ENCODE measurements at regions not wholly inside any gene's neighbourhood (a gene's known extent, or its start where the extent isn't known, plus 50 kb on each side); places are given as distances from the start of the nearest gene placed in this dataset.
A peak's percentile ranks its signal among the peaks of the same experiment; 100 is the strongest.

- Histone ChIP-seq H3K27ac (ENCODE audit: low read depth, low read length) (no peak overlapping the region), H3K27me3 (ENCODE audit: control insufficient read depth in 2 of 2, insufficient read depth in 2 of 2, low read length in 2 of 2) (no peaks in the 10 kb centered on the region), H3K4me3 (ENCODE audit: low read length) (no peak overlapping the region), H3K36me3 (ENCODE audit: control insufficient read depth in 2 of 3, insufficient read depth in 3 of 3, low read length in 3 of 3) (no peaks in the 10 kb centered on the region), H3K9me3 (ENCODE audit: control insufficient read depth in 2 of 3, low read length in 3 of 3) (no peaks in the 10 kb centered on the region), H3K4me1 (ENCODE audit: control insufficient read depth in 2 of 2, insufficient read depth in 2 of 2, low read length in 2 of 2) (no peaks in the 10 kb centered on the region)
- CTCF ChIA-PET: no interaction called here
- ATAC-seq (no peak), DNase-seq (no peak)
- Mint-ChIP-seq H3K4me1 (no peaks in the 10 kb centered on the region), H3K27ac (no peak overlapping the region), H3K27me3 (peaks cover 0 to 8% (median 0%) of the 10 kb centered on the region in 5 donors), H3K36me3 (no peaks in the 10 kb centered on the region), H3K4me3 (no peak overlapping the region), H3K9me3 (peaks cover 0 to 4% (median 0%) of the 10 kb centered on the region in 11 donors)
- intact Hi-C loops (cut with micrococcal nuclease): no loop called here
- POLR2A ChIA-PET: no interaction called here
Observed at GRCh38 chr3:182349951-182350517, 443.3 kb upstream of the ATP11B start.

DNA sequence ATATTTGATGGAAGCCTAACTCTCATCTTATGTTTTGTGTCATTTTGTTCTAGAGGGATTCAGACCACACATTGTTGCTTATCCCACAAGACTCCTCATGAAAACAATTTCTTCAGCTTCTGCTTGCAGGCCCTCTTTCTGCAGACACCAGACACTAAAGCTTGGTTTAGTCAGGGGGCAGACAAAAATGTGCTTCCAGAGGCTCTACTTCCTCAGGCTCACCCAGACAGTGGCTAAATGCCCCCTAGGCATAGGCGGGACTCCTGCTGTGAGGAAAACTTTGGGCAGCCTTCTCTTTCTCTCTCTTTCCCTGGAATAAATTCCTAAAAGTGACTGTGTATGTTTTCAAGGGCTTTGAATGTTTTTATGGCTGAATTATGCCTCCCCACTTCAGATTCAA, 435.4 kb upstream of the ATP11B start:
- H3K4me3 ChIP-seq (ENCODE audit: low read length): no peak overlapping the region
- DNase-seq: no peak
- ChIA-PET POLR2A (no interaction called here), CTCF (no interaction called here)
- H3K4me1 Mint-ChIP-seq: no peaks in the 10 kb centered on the region
- no peak overlapping the region for H3K27ac Mint-ChIP-seq
- H3K9me3 Mint-ChIP-seq: peaks cover 0 to 10% (median 0%) of the 10 kb centered on the region in 11 donors
- H3K27me3 Mint-ChIP-seq: peaks cover 0 to 4% (median 0%) of the 10 kb centered on the region in 5 donors
- H3K9me3 ChIP-seq (ENCODE audit: control insufficient read depth in 2 of 3, low read length in 3 of 3): no peaks in the 10 kb centered on the region
- ATAC-seq: no peak
- no peaks in the 10 kb centered on the region for H3K36me3 ChIP-seq (ENCODE audit: control insufficient read depth in 2 of 3, insufficient read depth in 3 of 3, low read length in 3 of 3)
- no peaks in the 10 kb centered on the region for H3K27me3 ChIP-seq (ENCODE audit: control insufficient read depth in 2 of 2, insufficient read depth in 2 of 2, low read length in 2 of 2)
- no peaks in the 10 kb centered on the region for H3K4me1 ChIP-seq (ENCODE audit: control insufficient read depth in 2 of 2, insufficient read depth in 2 of 2, low read length in 2 of 2)
- H3K27ac ChIP-seq (ENCODE audit: low read depth, low read length): no peak overlapping the region
- H3K4me3 Mint-ChIP-seq: no peak overlapping the region
- intact Hi-C loops (cut with micrococcal nuclease): no loop called here
- no peaks in the 10 kb centered on the region for H3K36me3 Mint-ChIP-seq

GRCh38 chr3:182364323-182364722, 429.0 kb upstream of the ATP11B start:
- ATAC-seq (no peak), DNase-seq (no peak)
- Histone ChIP-seq H3K27ac (ENCODE audit: low read depth, low read length) (no peak overlapping the region), H3K27me3 (ENCODE audit: control insufficient read depth in 2 of 2, insufficient read depth in 2 of 2, low read length in 2 of 2) (no peaks in the 10 kb centered on the region), H3K4me1 (ENCODE audit: control insufficient read depth in 2 of 2, insufficient read depth in 2 of 2, low read length in 2 of 2) (no peaks in the 10 kb centered on the region), H3K4me3 (ENCODE audit: low read length) (no peak overlapping the region), H3K36me3 (ENCODE audit: control insufficient read depth in 2 of 3, insufficient read depth in 3 of 3, low read length in 3 of 3) (no peaks in the 10 kb centered on the region), H3K9me3 (ENCODE audit: control insufficient read depth in 2 of 3, low read length in 3 of 3) (no peaks in the 10 kb centered on the region)
- H3K4me1 Mint-ChIP-seq: no peaks in the 10 kb centered on the region
- H3K36me3 Mint-ChIP-seq: no peaks in the 10 kb centered on the region
- H3K9me3 Mint-ChIP-seq: peaks cover 0 to 12% (median 2%) of the 10 kb centered on the region in 11 donors
- ChIA-PET CTCF (interaction anchor here (0.8 kb wide), 1 partner anchor 323 kb away, joined by 3 read pairs; no protein-coding TSS in a partner anchor), POLR2A (no interaction called here)
- H3K4me3 Mint-ChIP-seq: no peak overlapping the region
- no peaks in the 10 kb centered on the region for H3K27me3 Mint-ChIP-seq
- intact Hi-C loops (cut with micrococcal nuclease): no loop called here
- no peak overlapping the region for H3K27ac Mint-ChIP-seq

DNA sequence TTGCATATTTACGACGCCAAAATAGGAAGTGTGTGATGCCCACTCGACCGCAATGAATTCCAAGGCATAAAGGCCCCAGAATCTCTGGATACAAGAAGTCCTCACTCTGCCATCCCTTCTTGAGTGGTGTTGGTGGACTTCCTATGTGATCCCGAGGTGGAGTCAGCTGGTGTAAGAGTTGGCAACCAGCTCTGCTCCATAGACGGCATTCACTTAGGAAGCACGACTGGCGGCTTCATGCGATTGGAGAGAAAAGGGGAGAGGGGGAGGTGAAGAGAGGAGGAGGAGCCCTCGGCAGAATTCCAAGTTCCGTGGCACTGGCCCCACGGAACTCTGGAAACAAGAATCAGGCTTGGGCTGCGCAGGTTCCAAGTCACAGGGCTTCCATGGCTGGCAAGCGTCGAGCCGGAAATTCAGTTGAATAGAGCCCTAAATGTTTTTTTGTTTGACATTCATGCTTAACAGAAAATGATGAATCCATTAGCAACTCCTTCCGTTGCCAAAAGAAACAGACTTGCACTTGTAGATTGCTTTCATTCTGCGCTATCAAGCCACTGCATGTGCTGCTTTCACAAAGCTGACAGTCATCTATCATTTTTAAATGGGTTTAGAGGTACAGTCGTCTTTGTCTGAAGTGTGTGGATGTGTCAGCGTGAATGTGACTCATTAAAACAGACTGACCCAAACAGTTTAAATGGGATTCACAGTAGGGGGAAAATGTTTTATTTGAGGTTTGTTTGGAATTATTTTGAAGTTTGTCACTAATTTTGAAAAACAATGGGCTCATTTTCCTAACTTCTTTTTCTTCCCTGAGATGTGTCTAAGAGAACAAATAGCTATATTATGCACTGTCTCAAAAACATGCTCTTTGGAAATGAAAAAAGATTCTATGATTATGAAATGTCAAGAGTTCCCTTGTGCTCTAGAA, 428.3 kb upstream of the ATP11B start:
- no peaks in the 10 kb centered on the region for H3K4me1 ChIP-seq (ENCODE audit: control insufficient read depth in 2 of 2, insufficient read depth in 2 of 2, low read length in 2 of 2)
- Mint-ChIP-seq H3K27ac (peak overlapping the region in 1 of 9 donors; percentile 63), H3K27me3 (no peaks in the 10 kb centered on the region), H3K9me3 (peaks cover 0 to 12% (median 2%) of the 10 kb centered on the region in 11 donors), H3K4me1 (no peaks in the 10 kb centered on the region), H3K4me3 (no peak overlapping the region), H3K36me3 (no peaks in the 10 kb centered on the region)
- ATAC-seq: no peak
- intact Hi-C loops (cut with micrococcal nuclease): no loop called here
- ChIA-PET POLR2A (no interaction called here), CTCF (no interaction called here)
- H3K36me3 ChIP-seq (ENCODE audit: control insufficient read depth in 2 of 3, insufficient read depth in 3 of 3, low read length in 3 of 3): no peaks in the 10 kb centered on the region
- H3K9me3 ChIP-seq (ENCODE audit: control insufficient read depth in 2 of 3, low read length in 3 of 3): no peaks in the 10 kb centered on the region
- no peak overlapping the region for H3K27ac ChIP-seq (ENCODE audit: low read depth, low read length)
- no peaks in the 10 kb centered on the region for H3K27me3 ChIP-seq (ENCODE audit: control insufficient read depth in 2 of 2, insufficient read depth in 2 of 2, low read length in 2 of 2)
- DNase-seq: no peak
- H3K4me3 ChIP-seq (ENCODE audit: low read length): no peak overlapping the region

GRCh38 chr3:182366746-182367145, 426.6 kb upstream of the ATP11B start:
- ChIA-PET CTCF (no interaction called here), POLR2A (no interaction called here)
- intact Hi-C loops (cut with micrococcal nuclease): no loop called here
- H3K27ac ChIP-seq (ENCODE audit: low read depth, low read length): no peak overlapping the region
- Mint-ChIP-seq H3K9me3 (peaks cover 0 to 11% (median 2%) of the 10 kb centered on the region in 11 donors), H3K4me3 (no peak overlapping the region), H3K4me1 (no peaks in the 10 kb centered on the region), H3K27me3 (no peaks in the 10 kb centered on the region), H3K36me3 (no peaks in the 10 kb centered on the region), H3K27ac (no peak overlapping the region)
- H3K4me3 ChIP-seq (ENCODE audit: low read length): no peak overlapping the region
- H3K27me3 ChIP-seq (ENCODE audit: control insufficient read depth in 2 of 2, insufficient read depth in 2 of 2, low read length in 2 of 2): no peaks in the 10 kb centered on the region
- ATAC-seq (no peak), DNase-seq (no peak)
- H3K36me3 ChIP-seq (ENCODE audit: control insufficient read depth in 2 of 3, insufficient read depth in 3 of 3, low read length in 3 of 3): no peaks in the 10 kb centered on the region
- no peaks in the 10 kb centered on the region for H3K9me3 ChIP-seq (ENCODE audit: control insufficient read depth in 2 of 3, low read length in 3 of 3)
- no peaks in the 10 kb centered on the region for H3K4me1 ChIP-seq (ENCODE audit: control insufficient read depth in 2 of 2, insufficient read depth in 2 of 2, low read length in 2 of 2)

DNA sequence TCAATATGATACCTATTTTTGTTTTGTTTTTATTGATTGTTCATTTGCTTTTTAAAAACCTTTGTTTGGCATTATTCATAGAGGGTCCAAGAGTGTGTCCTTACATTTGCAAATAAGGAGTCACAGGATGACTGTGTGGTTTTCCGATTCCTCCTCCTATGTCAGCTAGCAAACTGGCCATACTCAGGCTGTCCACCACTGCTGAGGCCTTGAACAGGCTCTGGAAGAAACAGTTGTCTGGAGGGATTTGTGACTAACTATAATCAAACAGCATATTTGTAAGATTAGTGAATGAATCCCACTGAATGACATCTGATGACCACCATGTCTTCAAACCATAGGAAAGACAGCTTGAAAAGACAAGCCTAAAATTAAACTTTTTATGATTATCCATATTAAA, 423.4 kb upstream of the ATP11B start:
- intact Hi-C loops (cut with micrococcal nuclease): no loop called here
- Mint-ChIP-seq H3K27me3 (peaks cover 0 to 3% (median 0%) of the 10 kb centered on the region in 5 donors), H3K36me3 (no peaks in the 10 kb centered on the region), H3K4me1 (no peaks in the 10 kb centered on the region), H3K4me3 (no peak overlapping the region), H3K27ac (no peak overlapping the region), H3K9me3 (peaks cover 0 to 5% (median 0%) of the 10 kb centered on the region in 11 donors)
- no peaks in the 10 kb centered on the region for H3K9me3 ChIP-seq (ENCODE audit: control insufficient read depth in 2 of 3, low read length in 3 of 3)
- H3K36me3 ChIP-seq (ENCODE audit: control insufficient read depth in 2 of 3, insufficient read depth in 3 of 3, low read length in 3 of 3): no peaks in the 10 kb centered on the region
- no peak for DNase-seq
- no peaks in the 10 kb centered on the region for H3K27me3 ChIP-seq (ENCODE audit: control insufficient read depth in 2 of 2, insufficient read depth in 2 of 2, low read length in 2 of 2)
- H3K4me1 ChIP-seq (ENCODE audit: control insufficient read depth in 2 of 2, insufficient read depth in 2 of 2, low read length in 2 of 2): no peaks in the 10 kb centered on the region
- CTCF ChIA-PET: no interaction called here
- POLR2A ChIA-PET: no interaction called here
- ATAC-seq: no peak
- no peak overlapping the region for H3K27ac ChIP-seq (ENCODE audit: low read depth, low read length)
- H3K4me3 ChIP-seq (ENCODE audit: low read length): no peak overlapping the region

- no peaks in the 10 kb centered on the region for H3K4me1 Mint-ChIP-seq
- no peak for ATAC-seq
- ChIA-PET POLR2A (no interaction called here), CTCF (no interaction called here)
- no peaks in the 10 kb centered on the region for H3K36me3 Mint-ChIP-seq
- no peak overlapping the region for H3K27ac Mint-ChIP-seq
- no peaks in the 10 kb centered on the region for H3K27me3 ChIP-seq (ENCODE audit: control insufficient read depth in 2 of 2, insufficient read depth in 2 of 2, low read length in 2 of 2)
- no peaks in the 10 kb centered on the region for H3K36me3 ChIP-seq (ENCODE audit: control insufficient read depth in 2 of 3, insufficient read depth in 3 of 3, low read length in 3 of 3)
- H3K9me3 ChIP-seq (ENCODE audit: control insufficient read depth in 2 of 3, low read length in 3 of 3): no peaks in the 10 kb centered on the region
- peaks cover 0 to 6% (median 0%) of the 10 kb centered on the region in 5 donors for H3K27me3 Mint-ChIP-seq
- intact Hi-C loops (cut with micrococcal nuclease): no loop called here
- no peaks in the 10 kb centered on the region for H3K4me1 ChIP-seq (ENCODE audit: control insufficient read depth in 2 of 2, insufficient read depth in 2 of 2, low read length in 2 of 2)
- H3K4me3 Mint-ChIP-seq: no peak overlapping the region
- no peak overlapping the region for H3K4me3 ChIP-seq (ENCODE audit: low read length)
- peaks cover 0 to 5% (median 0%) of the 10 kb centered on the region in 11 donors for H3K9me3 Mint-ChIP-seq
- DNase-seq: no peak
- H3K27ac ChIP-seq (ENCODE audit: low read depth, low read length): no peak overlapping the region
Observed at GRCh38 chr3:182370949-182371348, 422.4 kb upstream of the ATP11B start.

Measured in naive thymus-derived CD4-positive, alpha-beta T cell (primary cell).